ENCODE measurements at regions not wholly inside any gene's neighbourhood (a gene's known extent, or its start where the extent isn't known, plus 50 kb on each side); places are given as distances from the start of the nearest gene placed in this dataset.

DNA sequence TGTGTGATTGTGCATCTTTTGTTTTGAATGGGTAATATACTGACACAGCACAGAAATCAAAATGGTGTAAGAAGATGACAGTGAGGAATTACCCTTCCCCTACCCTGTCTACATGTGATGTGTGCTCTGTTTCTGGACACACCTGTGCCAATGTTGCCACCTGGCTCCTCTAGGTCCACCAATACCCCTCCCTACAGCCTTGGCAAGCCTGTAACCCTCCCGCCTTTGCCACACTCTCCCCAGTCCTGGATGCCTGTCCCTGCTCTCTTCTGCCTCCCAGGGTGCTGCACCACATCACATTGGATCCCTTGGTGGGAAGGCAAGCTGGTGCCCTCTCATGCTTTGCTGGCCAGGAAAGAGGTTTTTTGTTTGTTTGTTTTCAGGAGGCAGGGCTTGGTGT is 289.5 kb upstream of the N4BP1 start:
- Histone ChIP-seq H3K27me3 (peaks cover 9% of the 10 kb centered on the region), H3K27ac (no peak overlapping the region), H3K9me3 (ENCODE audit: low read depth) (no peaks in the 10 kb centered on the region), H3K4me1 (ENCODE audit: insufficient read depth) (no peaks in the 10 kb centered on the region), H3K79me2 (no peaks in the 10 kb centered on the region), H3K4me3 (no peak overlapping the region), H3K9me2 (replicated peaks; ENCODE audit: insufficient read depth) (no peaks in the 10 kb centered on the region), H2AFZ (no peak overlapping the region), H4K20me1 (ENCODE audit: insufficient read depth, poor library complexity, severe bottlenecking) (no peaks in the 10 kb centered on the region), H3K36me3 (replicated peaks; ENCODE audit: insufficient read depth, low read depth) (no peaks in the 10 kb centered on the region), H3K4me2 (no peak overlapping the region)
- 71% methylated on average over 1 of the region's 1 CpG for WGBS (ENCODE audit: low lambda C conversion rate, missing lambda C conversion rate)
- no peak for DNase-seq (ENCODE audit: low spot score)
- TF ChIP-seq, protein P1, sequence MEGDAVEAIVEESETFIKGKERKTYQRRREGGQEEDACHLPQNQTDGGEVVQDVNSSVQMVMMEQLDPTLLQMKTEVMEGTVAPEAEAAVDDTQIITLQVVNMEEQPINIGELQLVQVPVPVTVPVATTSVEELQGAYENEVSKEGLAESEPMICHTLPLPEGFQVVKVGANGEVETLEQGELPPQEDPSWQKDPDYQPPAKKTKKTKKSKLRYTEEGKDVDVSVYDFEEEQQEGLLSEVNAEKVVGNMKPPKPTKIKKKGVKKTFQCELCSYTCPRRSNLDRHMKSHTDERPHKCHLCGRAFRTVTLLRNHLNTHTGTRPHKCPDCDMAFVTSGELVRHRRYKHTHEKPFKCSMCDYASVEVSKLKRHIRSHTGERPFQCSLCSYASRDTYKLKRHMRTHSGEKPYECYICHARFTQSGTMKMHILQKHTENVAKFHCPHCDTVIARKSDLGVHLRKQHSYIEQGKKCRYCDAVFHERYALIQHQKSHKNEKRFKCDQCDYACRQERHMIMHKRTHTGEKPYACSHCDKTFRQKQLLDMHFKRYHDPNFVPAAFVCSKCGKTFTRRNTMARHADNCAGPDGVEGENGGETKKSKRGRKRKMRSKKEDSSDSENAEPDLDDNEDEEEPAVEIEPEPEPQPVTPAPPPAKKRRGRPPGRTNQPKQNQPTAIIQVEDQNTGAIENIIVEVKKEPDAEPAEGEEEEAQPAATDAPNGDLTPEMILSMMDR (IDR thresholded peaks at IDR 0.05; ENCODE audit: poor library complexity), result no peak
- TF ChIP-seq EZH2 (IDR thresholded peaks at IDR 0.05; ENCODE audit: borderline replicate concordance), result no peak
- TF ChIP-seq EZH2phosphoT487 (IDR thresholded peaks at IDR 0.05; ENCODE audit: low read depth, severe bottlenecking, unreplicated experiment), result no peak

DNA sequence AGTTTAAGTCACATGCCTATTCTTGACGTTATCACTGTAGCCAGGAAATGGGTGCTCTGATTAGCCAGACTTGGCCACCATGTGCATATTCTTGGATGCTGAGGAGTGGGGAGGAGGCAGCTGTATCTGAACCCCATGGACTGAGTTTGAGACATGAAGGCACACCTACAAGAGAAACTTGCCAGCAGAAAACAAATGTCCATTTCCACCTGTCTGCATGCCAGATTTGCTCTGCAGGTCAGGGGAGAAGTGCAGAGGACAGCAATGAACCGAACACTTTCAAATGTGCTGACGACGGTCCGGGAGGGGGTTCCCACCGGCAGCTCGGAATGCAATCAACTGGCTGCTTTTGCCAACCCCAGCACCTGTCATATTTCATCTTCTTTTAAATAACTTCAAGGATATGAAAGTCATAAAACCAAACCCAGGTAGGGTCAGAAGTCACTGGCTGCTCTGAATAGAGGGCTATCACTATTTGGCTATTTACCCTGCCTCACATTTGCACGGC is 287.8 kb upstream of the N4BP1 start:
- Histone ChIP-seq H3K36me3 (replicated peaks; ENCODE audit: insufficient read depth, low read depth) (no peaks in the 10 kb centered on the region), H3K9me3 (ENCODE audit: low read depth) (no peaks in the 10 kb centered on the region), H3K27me3 (peaks cover 7% of the 10 kb centered on the region), H3K4me1 (ENCODE audit: insufficient read depth) (no peaks in the 10 kb centered on the region), H3K79me2 (no peaks in the 10 kb centered on the region), H3K27ac (no peak overlapping the region), H2AFZ (no peak overlapping the region), H3K4me3 (no peak overlapping the region), H3K9me2 (replicated peaks; ENCODE audit: insufficient read depth) (no peaks in the 10 kb centered on the region), H4K20me1 (ENCODE audit: insufficient read depth, poor library complexity, severe bottlenecking) (no peaks in the 10 kb centered on the region), H3K4me2 (no peak overlapping the region)
- 85% methylated on average over 8 of the region's 8 CpGs for WGBS (ENCODE audit: low lambda C conversion rate, missing lambda C conversion rate)
- DNase-seq (ENCODE audit: low spot score), result no peak
- no peak for TF ChIP-seq EZH2phosphoT487 (IDR thresholded peaks at IDR 0.05; ENCODE audit: low read depth, severe bottlenecking, unreplicated experiment)
- TF ChIP-seq, protein P1 (IDR thresholded peaks at IDR 0.05; ENCODE audit: poor library complexity), result no peak
- no peak for TF ChIP-seq EZH2 (IDR thresholded peaks at IDR 0.05; ENCODE audit: borderline replicate concordance)

DNA sequence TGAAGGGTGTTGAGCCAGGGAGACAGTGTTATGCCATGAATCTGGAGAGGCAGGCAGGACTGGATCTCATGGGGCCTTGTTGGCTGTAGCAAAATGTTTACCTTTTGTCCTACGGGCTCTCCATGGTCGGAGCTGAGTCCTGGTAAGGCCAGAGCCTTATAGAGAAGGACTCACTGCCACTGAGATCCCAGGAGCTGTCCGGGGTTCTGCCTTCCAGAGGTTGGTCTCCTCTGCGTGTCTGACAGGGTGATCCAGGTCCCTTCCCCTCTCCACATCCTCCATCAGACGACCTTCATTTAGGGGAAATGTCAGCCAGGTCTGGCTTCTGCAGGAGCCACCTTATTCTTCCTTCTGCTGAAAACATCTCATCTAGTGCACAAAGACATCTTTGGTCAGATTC is 285.2 kb upstream of the N4BP1 start:
- Histone ChIP-seq H3K36me3 (replicated peaks; ENCODE audit: insufficient read depth, low read depth) (no peaks in the 10 kb centered on the region), H3K79me2 (no peaks in the 10 kb centered on the region), H3K4me3 (no peak overlapping the region), H3K9me3 (ENCODE audit: low read depth) (no peaks in the 10 kb centered on the region), H3K4me1 (ENCODE audit: insufficient read depth) (no peaks in the 10 kb centered on the region), H3K4me2 (no peak overlapping the region), H3K9me2 (replicated peaks; ENCODE audit: insufficient read depth) (no peaks in the 10 kb centered on the region), H3K27me3 (peaks cover 9% of the 10 kb centered on the region), H2AFZ (no peak overlapping the region), H4K20me1 (ENCODE audit: insufficient read depth, poor library complexity, severe bottlenecking) (no peaks in the 10 kb centered on the region), H3K27ac (no peak overlapping the region)
- DNase-seq (ENCODE audit: low spot score), result no peak
- 39% methylated on average over 5 of the region's 5 CpGs for WGBS (ENCODE audit: low lambda C conversion rate, missing lambda C conversion rate)
- no peak for TF ChIP-seq EZH2 (IDR thresholded peaks at IDR 0.05; ENCODE audit: borderline replicate concordance)
- TF ChIP-seq, protein P1 (IDR thresholded peaks at IDR 0.05; ENCODE audit: poor library complexity), result no peak
- no peak for TF ChIP-seq EZH2phosphoT487 (IDR thresholded peaks at IDR 0.05; ENCODE audit: low read depth, severe bottlenecking, unreplicated experiment)

DNA sequence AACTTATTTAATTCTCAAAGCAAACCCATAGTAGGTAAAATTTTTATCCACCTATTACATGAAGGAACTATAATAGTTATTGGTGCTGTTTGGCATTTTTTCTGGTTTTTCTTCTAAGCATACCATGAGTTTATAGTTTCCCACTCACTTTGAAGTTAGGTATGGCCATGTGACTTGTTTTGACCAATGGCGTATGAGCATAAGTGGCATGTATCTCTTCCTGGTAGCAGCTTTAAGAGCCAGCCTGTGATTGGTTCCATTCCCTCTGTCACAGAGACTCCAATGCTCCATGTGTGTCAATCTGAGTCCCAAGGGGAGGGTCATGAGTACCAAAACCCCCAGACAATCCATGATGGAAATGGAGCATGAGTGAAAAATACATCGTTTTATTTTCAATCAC is 282.9 kb upstream of the N4BP1 start:
- Histone ChIP-seq H3K79me2 (no peaks in the 10 kb centered on the region), H3K9me3 (ENCODE audit: low read depth) (no peaks in the 10 kb centered on the region), H4K20me1 (ENCODE audit: insufficient read depth, poor library complexity, severe bottlenecking) (no peaks in the 10 kb centered on the region), H2AFZ (no peak overlapping the region), H3K4me1 (ENCODE audit: insufficient read depth) (no peaks in the 10 kb centered on the region), H3K4me3 (no peak overlapping the region), H3K9me2 (replicated peaks; ENCODE audit: insufficient read depth) (no peaks in the 10 kb centered on the region), H3K36me3 (replicated peaks; ENCODE audit: insufficient read depth, low read depth) (no peaks in the 10 kb centered on the region), H3K27ac (no peak overlapping the region), H3K4me2 (no peak overlapping the region), H3K27me3 (peaks cover 4% of the 10 kb centered on the region)
- 95% methylated on average over 2 of the region's 2 CpGs for WGBS (ENCODE audit: low lambda C conversion rate, missing lambda C conversion rate)
- DNase-seq (ENCODE audit: low spot score), result no peak
- TF ChIP-seq EZH2phosphoT487 (IDR thresholded peaks at IDR 0.05; ENCODE audit: low read depth, severe bottlenecking, unreplicated experiment) (no peak), EZH2 (IDR thresholded peaks at IDR 0.05; ENCODE audit: borderline replicate concordance) (no peak)
- TF ChIP-seq, protein P1 (IDR thresholded peaks at IDR 0.05; ENCODE audit: poor library complexity), result no peak

Measured in hepatocyte (in vitro differentiated cells).